Colon (tissue), 2 donors: ENCODE measurements at regions not wholly inside any gene's neighbourhood (a gene's known extent, or its start where the extent isn't known, plus 50 kb on each side); places are given as distances from the start of the nearest gene placed in this dataset.
A peak's percentile ranks its signal among the peaks of the same experiment; 100 is the strongest.

ENCODE experiments used
- FAIRE-seq: peaks from 2 replicates; lab custom pipeline; 2012; peaks lifted over from hg19 to GRCh38; lab: Jason Lieb, UNC
- donor health status: control.
- donor health status: control.

DNA sequence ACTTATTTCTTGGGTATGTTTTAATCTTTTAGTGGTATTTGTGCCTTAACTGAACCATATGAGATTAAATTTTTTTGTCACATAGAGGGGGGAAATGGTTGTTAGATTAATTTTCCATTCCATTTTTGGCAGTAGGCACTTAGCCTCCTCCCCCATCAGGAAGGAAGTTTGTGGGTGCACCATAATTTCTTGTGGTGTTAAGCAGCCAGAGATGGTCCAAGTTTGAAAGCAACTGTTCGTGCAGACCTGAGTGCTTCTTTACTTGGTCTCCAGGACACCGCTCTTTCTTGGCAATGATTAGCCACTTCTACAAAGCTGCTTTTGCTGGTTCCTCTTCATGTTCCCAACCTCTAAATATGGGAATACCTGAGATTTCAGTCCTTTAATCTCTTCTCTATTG, 92.7 kb upstream of the RPL34 start:
- FAIRE-seq, result no peak

DNA sequence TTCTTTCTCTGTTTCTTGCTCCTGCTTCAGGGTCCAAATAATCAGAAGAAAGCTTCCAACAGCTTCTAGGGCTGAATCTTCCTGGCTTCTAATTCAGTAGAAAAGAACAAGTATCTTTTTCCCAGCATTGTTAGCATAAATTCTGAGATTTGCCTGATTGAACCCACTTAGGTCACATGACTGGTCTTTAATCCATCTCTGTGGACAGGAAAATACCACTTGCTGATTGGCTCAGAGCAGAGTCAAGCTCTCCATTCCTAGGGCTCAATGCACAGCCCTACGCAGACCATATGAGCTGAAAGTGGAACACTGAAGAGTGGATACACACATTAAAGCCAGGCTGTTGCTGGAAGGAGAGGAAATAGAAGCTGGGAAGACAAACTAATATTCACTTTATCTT, 99.6 kb upstream of the RPL34 start:
- no peak for FAIRE-seq

DNA sequence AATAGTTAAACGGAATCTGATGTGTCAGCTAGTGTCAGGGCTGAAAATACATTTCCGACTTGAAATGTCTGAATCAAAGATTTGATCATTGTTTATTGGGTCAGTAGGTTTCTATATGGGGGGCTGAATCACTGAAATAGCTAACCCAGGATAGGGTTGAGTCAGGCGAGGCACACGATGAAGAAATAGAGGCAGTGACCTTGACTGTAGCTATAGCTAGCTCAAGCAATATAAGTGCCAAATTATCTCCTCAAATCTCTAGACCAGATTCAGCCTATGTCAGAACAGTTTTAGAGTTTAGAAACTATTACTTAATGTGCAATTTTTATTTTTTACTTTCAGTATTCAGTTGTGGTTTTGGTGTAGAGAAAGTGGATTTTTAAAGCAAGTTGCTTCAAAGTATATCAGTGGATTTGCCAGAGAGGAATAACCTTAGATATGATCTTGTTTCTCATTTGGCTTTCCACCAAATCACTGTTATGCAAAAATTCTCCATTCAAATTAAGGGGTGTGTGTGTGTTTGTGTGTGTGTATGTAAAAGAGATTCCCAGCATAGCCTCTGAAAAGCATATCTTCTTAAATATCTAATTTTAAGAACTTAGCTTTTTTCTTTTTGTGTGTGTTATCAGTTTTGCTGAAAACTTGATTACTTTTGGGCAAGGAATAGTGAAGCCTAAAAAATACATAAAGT, 100.3 kb upstream of the RPL34 start:
- FAIRE-seq, result no peak

DNA sequence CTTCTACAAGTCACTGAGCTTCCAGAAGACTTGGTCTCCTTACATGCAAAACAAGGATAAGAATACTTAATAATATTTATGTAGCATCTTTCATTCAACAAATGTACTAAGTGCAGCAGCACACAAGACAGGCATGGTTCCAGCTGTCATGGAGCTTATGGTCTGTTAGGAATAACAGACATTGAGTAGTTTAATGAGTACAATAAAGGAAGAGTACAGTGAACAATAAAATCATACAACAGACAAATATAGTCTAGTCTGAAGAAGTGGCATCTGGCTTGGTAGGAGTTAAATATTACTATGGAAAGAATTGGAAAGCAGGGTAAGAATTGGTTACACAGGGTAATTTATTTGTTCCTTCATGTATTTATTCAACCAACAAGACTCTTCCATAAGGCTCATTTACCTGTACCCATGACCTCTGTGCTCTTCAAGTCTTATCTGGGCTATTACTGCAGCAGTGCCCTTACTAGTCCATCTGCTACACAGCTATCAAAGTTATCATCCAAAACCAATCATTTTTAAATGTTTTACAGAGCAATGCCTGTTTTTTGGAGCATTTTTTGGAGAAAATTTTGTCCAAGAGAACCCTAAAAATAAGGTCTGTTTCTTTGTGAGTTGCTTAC, 101.1 kb upstream of the RPL34 start:
- FAIRE-seq, result no peak

DNA sequence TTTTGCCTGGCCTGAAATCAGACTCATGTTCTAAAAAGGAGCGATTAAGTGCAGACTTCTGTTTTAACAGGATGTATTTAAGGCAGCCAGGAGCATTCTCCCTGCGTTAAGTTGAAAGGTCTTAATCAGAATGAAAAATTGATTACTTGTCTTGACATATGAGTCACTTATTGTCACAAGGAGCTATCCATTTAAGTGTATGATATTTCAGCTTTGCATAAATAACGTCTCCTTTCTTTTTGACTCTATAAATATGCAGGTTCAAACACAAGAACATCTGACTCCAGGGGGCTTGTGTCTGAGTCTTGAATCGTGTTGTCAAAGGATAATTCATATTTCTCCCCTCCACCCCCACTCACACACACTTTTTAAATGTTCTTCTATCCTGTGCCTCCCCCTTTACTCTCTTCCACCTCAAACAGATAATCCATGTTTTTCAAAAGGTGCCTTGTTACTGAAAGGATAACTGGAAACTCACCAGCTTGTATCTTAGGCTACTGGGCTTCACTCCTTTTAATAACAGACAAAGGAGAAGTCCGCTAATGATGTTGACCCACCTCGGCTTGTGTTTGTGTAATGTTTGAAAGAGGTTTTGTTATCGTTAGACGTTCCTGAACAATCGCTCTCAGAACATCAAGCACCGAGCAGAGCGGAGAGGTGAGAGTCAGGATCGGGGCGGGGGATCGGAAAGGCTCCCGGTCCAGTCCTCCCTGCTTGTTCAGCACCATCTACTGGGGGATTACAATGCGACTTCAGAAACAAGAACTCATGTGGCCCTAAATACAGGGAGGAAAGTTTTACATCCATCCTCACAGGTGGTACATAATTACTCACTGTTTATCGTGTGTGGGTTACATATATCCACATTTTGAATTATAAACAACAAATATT, 107.5 kb upstream of the RPL34 start:
- FAIRE-seq, result no peak

DNA sequence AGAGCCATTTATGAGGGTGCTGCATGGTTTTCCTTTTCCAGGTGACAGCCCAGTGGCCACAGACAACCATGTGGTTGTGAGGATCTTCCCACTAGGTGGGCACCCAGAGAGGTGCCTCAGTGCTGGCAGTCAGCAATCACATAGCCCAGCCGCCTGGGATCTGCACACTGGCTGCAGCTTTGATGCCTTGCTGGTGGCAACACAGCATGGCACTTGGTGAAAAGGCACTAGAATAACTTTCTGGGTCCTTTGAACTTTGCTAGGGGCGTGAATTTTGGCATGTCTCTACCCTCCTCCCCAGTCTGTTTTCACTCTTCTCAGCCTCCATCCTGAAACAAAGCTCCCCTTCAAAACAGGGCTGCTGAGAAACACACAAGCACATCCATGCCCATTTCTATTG, 108.8 kb upstream of the RPL34 start:
- no peak for FAIRE-seq

DNA sequence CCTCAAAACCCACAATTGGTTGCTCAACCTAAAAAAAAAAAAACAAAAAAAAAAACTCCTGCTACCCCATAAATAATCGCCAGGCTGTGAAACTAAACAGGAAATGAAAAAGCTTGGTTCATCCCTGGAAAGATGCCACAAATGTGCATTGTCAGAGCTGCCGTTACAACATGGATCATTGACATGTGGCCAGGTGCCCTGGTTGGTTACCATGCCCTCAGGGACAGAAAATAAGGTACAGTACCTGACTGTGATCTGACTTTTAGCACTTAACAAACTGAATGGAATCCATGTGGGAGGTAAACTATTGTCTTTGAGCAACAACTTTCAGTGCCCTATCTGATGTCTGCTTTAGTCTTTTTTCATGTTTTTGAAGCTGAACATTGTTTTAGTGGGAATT, 118.0 kb upstream of the RPL34 start:
- no peak for FAIRE-seq

DNA sequence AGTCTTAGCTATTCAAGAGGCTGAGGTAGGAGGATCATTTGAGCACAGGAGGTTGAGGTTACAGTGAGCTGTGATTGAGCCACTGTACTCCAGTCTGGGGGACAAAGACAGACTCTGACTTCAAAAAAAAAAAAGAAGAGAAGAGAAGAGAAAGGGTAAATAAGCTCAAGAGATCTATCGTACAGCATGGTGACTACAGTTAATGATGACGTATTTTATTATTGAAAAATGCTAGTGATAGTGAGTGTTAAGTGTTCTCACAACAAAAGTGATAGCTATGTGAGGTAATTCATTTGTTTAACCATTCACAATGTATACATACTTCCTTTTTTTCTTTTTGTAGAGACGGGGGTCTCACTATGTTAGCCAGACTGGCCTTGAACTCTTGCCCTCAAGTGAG, 121.5 kb upstream of the RPL34 start:
- no peak for FAIRE-seq

DNA sequence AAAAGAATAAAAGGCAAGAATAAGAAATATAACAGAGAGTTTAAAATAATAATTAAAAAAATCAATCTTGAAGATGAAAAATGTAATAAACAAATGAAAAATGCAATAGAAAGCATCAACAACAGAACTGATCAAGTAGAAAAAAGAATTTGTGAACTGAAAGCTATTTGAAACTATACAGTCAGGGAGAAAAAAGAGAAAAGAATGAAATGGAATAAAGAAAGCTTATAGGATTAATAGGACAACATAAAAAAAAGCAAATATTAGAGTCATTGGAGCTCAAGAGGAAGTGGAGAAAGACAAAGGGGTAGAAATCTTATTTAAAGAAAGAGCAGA, 126.8 kb upstream of the RPL34 start:
- peak; percentile 66 for FAIRE-seq

DNA sequence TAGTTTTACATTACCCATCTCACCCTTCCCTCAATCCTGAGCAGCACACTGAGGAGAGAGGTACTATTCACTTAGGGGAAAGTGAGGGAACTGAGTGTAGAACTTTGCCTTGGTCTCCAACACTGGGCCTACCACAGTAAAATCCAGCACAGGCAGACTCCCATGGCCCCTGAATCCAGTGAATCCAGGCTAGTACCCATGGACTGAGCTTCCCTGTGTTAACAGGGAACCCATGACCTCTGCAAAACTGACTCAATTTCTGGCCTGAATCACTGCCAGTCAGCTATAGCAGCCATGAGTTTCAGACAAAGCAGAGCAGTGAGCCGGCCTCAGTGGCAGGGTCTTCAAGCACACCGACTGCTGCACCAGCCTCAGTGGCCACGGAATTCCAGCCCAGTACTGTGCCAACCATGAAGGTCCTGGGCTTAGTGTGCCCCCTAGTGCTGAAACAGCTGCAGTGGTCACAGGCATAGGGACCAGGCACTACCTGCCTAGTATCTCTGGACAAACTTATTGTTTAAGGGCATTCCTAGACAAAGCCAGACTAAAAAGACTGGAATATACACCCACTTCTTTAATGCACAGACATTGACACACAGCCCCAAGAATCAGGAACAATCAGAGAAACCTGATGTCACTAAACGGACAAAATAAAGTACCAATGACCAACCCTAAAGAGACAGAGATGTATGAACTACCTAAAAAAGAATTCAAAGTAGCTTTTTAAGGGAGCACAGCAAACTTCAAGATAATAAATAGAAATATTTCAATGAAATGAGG, 127.4 kb upstream of the RPL34 start:
- FAIRE-seq, result no peak

DNA sequence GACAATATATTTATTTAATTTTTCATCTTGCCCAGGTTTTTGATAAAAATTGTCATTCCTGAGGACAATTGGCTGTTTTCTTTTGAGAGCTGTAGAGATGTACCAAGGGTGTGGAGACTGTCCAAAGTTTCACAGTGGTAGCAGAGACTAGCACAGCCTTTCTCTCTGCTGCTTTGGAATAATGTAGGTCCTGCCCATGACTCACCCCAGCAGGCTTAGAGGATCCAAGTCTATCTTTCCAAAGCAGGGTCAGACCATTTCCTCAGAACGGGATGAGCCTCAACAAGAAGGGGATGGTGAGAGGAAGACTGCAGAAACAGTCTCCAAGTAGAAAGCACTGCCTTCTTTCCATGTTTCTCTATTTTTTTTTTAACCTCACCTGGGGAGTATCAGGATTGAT, 131.5 kb upstream of the RPL34 start:
- FAIRE-seq, result no peak

DNA sequence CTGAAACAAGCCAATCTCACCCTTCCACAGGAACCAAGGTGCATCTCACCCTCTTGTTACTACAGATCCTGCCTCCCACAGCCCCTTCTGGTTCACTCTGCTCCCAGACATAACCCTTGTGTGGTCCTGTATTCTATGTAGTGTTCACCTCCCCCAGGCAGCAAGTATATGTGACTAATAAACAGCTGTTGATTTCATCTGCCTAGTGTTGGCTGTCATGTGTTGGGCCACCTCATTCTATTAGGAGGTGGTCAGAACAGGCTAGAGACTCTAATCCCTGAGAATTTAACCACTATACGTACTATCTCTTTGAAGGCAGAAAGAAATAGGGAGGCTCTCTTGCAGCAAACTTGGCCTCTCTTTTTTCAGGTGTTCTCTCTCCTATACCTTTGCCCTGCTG, 134.3 kb upstream of the RPL34 start:
- no peak for FAIRE-seq

DNA sequence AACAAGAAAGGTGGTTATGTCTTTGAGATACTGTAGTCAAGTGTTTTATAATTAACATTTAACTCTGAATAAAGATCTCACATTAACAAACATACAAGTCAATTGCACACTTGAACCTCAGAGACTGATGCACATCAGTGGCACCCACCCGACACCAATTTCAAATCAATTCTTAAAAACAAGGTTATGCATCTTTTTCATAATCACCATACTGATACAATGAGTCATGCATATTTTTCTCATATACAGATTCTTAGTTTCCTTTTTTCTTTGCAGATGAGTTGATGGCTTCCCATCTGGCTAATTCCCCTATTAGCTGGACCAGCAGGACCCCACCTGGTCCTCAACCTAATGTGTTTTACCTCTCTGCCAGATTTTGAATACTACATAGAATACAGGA, 136.2 kb upstream of the RPL34 start:
- no peak for FAIRE-seq

DNA sequence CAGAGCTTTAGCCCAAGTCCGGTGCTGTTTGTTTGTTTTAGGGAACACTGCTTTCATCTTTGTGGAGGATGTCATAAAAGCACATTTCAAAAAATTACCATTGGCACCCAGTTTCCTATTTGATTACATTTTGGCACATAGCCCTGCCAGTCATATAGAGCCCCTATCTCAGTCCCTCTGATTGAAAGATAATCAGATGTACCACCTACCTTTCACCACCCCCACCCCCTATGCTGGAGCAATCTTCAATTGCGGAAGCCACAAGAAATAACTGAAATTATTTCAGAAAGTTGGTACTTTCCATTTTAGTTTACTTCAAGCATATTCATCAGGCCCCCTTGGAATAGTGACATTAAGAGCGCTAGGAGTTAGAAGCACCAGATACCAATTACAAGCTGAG, 136.7 kb upstream of the RPL34 start:
- FAIRE-seq, result no peak

DNA sequence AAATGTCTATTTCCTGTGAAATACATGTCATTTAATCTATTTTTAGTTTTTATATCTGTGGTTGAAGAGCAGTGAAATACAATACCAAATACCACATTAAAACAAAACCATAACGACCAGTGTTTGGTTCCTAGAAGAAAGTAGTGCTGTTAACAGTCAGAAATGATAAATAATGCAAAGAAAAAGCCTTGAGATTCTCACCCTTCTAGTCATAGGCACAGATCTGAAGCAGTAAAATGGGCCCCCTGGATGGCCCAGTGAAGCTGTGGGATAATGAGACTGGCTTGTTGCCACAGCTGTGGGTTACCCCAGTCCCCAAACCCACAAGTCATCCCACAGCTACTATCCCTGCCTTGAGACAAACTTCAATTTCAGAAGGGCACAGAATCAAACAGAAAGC, 137.3 kb upstream of the RPL34 start:
- FAIRE-seq, result no peak

DNA sequence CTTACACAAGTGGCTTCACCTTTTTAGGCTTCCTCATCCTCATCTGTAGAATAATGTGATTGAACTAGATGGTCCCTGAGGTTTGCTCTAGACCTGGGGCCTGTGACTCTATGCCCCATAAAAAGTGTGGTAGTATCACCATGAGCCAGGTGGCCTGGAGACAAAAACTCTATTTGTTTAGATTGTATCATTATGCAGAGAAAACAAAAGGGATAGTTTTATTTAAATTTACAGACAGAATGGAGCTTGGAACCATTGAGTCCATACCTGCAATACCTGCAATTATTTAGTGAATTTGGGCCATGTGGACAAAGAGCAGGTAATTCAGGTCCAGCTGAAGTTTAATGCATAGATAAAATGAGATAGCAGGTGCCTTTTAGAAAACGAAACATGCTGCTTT, 139.5 kb upstream of the RPL34 start:
- FAIRE-seq, result no peak

DNA sequence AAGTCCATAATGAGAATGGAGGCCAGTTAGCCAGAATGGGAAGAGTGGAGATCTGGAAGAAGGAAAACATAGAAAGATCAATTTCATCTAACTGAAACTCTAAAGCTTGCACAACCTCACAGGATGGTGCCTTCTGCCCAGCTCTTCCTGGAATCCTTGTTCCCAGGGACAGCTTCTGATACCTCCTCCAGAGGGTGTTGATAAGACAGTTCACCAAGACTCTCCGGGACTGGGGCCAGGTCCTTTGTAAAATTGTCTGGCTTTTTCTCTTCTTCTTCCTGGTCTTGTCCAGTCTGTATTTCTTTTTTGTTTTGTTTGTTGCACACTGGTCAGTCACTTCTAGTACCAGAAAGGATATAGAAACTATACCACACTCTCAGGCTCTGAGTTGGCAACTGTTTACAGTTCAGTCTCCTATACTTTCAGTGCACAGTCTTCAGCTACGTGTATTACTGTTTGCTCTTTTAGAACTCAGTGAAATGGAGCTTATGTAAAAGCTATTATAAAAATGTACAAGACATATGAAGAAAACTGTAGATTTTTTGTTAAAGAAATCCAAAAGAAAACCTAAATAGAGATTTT, 142.8 kb upstream of the RPL34 start:
- FAIRE-seq, result no peak

DNA sequence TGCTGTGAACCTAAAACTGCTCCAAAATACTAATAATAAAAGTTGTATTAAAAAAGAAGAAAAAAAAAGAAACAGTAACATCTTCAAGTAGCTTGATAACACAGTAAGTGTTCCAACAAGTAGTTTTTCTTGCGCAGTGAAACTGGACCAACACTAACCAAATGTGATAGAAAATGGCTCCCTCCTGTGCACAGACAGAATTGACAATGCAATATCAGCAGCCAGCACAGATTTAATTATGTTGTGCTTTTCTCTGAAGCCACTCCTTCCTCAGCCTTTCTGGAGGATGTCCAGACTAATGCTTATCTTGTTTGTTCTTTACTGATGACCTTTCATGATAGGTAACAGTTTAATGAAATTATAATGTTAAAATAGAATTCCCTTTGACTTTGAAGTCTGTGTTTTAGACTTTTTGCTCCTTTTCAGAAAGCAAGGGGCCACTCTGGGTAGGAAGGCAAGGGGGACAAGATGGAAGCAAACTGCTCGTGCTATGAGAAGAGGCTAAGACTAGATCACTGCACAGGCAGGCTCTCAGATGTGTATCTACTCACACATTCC, 147.1 kb upstream of the RPL34 start:
- FAIRE-seq, result no peak

DNA sequence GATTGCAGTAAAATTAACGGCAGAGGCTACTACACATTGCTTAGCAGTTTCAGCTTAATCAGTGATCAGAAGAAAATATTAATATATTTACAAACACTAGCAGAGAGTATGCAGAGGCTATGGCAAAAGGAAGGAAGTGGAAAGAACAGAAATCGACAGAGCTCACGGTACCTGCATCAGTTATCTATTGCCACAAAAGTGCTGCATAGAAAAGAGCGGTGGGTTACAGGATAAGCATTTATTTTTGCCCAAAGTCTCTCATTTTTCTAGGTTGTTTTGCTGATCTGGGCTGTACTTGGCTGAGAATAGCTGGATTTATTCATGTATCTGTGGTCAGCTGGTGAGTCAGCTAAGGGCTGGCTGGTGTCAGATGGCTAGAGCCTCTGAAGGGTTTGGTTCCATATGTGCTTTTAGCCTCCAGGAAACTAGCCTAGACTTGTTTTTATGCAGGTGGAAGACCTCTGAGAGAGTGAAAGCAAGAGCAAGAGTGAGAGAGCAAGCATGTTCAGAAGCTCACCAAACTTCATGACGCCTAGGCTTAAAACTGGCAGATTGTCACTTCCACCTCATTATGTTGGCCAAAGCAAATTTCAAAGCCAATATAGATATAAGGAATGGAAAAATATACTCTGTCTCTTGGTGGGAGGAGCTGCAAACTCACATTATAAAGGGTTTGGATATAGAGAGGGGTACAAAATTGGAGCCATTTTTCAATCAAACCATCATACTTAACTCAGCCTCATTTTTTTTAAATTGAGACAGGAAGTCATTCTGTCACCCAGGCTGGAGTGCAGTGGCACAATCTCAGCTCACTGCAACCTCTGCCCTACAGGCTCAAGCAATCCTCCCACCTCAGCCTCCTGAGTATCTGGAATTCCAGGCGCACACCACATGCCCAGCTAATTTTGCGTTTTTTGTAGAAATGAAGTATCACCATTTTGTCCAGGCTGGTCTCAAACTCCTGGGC, 153.2 kb upstream of the RPL34 start:
- FAIRE-seq, result no peak

DNA sequence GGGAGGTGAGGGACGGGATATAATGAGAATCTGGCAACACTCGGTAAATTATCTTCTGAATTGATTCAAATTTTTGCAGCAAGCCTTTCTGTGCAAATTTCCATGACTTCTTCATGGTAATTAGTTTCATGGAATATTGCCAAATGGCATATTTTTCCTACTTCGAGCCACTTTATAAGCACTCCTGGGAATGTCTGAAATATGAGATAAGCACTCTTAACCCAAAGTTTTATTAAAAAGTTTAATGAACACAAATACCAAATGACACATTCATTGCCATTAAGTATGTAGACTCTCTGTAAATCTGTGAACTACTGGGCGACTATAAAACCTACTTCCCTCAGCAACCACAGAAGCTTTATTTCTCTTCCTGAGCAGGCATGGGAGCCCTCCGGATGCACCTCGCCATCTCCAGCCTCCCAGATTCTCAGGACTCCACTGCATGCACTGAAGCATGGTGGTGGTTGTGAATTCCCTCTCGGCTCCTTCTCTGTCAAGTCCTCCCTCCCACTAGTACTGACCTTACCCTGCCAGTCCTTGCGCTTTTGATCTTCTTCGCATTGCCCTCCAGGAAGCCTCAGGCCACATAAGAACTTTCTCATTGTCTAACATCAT, 154.4 kb upstream of the RPL34 start:
- no peak for FAIRE-seq
